Mesothelial cell of epicardium (in vitro differentiated cells): ENCODE measurements at regions not wholly inside any gene's neighbourhood (a gene's known extent, or its start where the extent isn't known, plus 50 kb on each side); places are given as distances from the start of the nearest gene placed in this dataset.

ENCODE experiments used
- DNase-seq, 2 experiments: peaks; one replicate each; pipeline ENCODE4 v3.0.0; 2021; ENCODE audit warnings: low spot score in 2 of 2; ENCODE audit not compliant: unreplicated experiment in 2 of 2
- H3K27ac Mint-ChIP-seq: 2 replicates; pipeline ENCODE4 v1.8.0; 2021; ENCODE audit warnings: mixed read lengths
- H3K27me3 Mint-ChIP-seq: 2 replicates; pipeline ENCODE4 v1.8.0; 2021; ENCODE audit warnings: low read depth, mixed read lengths
- H3K36me3 Mint-ChIP-seq: 2 replicates; pipeline ENCODE4 v1.8.0; 2021; ENCODE audit warnings: mixed read lengths
- H3K4me1 Mint-ChIP-seq: 2 replicates; pipeline ENCODE4 v1.8.0; 2021; ENCODE audit warnings: mixed read lengths
- H3K4me3 Mint-ChIP-seq: 2 replicates; pipeline ENCODE4 v1.8.0; 2021; ENCODE audit warnings: mild to moderate bottlenecking, moderate library complexity, mixed read lengths
- H3K9me3 Mint-ChIP-seq: 2 replicates; pipeline ENCODE4 v1.8.0; 2021; ENCODE audit warnings: mixed read lengths
- CTCF ChIP-seq: fragments of 200-600 bp; sonication (generic); IDR thresholded peaks from one replicate; pipeline ENCODE4 v1.5.0; 2021; ENCODE audit warnings: antibody characterized with exemption; ENCODE audit not compliant: unreplicated experiment

DNA sequence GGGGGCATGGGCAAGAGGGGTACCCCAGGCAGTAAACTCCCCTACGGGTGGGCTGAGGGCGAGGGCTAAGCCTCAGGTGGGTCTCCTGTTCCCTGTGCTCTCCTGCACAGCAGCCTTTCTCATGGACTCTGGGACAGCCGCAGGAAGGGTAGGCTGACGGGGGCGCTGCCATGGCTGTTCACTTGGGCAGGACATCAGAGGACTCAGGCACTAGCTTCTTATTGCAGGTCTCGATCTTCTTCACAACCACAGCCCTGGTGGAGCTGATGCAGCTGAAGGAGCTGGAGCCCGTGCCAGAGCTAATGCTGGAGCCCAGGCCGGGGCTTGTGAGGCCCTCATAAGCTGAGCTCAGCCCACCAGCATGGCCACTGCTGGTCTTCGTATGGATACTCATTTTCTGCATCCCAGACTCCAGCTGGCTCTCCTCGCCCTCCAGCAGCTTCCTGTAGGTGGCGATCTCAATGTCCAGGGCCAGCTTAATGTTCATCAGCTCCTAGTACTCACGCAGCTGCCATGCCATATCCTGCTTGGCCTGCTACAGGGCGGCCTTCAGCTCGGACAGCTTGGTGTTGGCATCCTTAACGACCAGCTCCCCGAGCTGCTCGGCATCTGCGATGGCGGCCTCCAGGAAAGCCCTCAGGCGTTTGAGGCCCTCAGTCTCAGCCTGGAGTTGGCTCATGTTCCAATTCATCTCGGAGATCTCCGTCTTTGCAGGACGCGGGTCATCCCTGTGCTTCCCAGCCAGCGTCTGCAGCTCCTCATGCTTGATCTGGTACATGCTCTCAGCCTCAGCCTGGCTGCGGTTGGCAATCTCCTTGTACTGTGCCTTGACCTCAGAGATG is 359.8 kb upstream of the SETBP1 start:
- DNase-seq: no peak
- H3K27me3 Mint-ChIP-seq: no peaks in the 10 kb centered on the region
- H3K9me3 Mint-ChIP-seq: peaks cover 7% of the 10 kb centered on the region
- no peak overlapping the region for H3K4me3 Mint-ChIP-seq
- H3K4me1 Mint-ChIP-seq: peaks cover 24% of the 10 kb centered on the region
- no peak for TF ChIP-seq CTCF
- no peaks in the 10 kb centered on the region for H3K36me3 Mint-ChIP-seq
- no peak overlapping the region for H3K27ac Mint-ChIP-seq

GRCh38 chr18:44321868-44322590 is 358.7 kb upstream of the SETBP1 start:
- no peak for TF ChIP-seq CTCF
- Mint-ChIP-seq H3K4me3 (no peak overlapping the region), H3K9me3 (peaks cover 7% of the 10 kb centered on the region), H3K36me3 (no peaks in the 10 kb centered on the region), H3K27ac (no peak overlapping the region), H3K4me1 (peaks cover 24% of the 10 kb centered on the region), H3K27me3 (no peaks in the 10 kb centered on the region)
- DNase-seq: no peak

DNA sequence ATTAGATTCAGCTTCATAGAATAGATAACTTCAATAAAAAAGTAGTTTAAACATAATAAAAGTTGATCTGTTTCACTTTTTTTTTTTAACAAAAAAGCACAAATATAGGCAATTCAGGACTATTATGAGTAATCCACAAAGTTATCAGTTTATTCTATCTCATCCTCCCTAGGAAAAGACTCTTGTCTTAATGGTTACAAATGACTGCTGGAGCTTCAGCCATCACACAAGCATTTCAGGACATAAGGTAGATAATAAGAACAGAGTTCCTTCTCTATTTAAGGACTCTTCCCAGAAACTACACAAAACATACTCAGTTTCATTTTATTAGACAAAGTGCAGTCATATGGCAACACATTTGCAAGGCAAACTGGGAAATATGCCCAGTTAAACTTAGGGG is 357.6 kb upstream of the SETBP1 start:
- no peak for DNase-seq
- H3K27me3 Mint-ChIP-seq: no peaks in the 10 kb centered on the region
- H3K9me3 Mint-ChIP-seq: peaks cover 7% of the 10 kb centered on the region
- H3K4me3 Mint-ChIP-seq: no peak overlapping the region
- peaks cover 24% of the 10 kb centered on the region for H3K4me1 Mint-ChIP-seq
- TF ChIP-seq CTCF: no peak
- peak overlapping the region; percentile 43 for H3K27ac Mint-ChIP-seq
- no peaks in the 10 kb centered on the region for H3K36me3 Mint-ChIP-seq

- Mint-ChIP-seq H3K9me3 (peaks cover 4% of the 10 kb centered on the region), H3K27me3 (no peaks in the 10 kb centered on the region), H3K27ac (no peak overlapping the region), H3K36me3 (no peaks in the 10 kb centered on the region), H3K4me1 (peaks cover 24% of the 10 kb centered on the region), H3K4me3 (no peak overlapping the region)
- TF ChIP-seq CTCF: no peak
- no peak for DNase-seq
These were observed 356.3 kb upstream of the SETBP1 start for GRCh38 chr18:44324361-44324760.

DNA sequence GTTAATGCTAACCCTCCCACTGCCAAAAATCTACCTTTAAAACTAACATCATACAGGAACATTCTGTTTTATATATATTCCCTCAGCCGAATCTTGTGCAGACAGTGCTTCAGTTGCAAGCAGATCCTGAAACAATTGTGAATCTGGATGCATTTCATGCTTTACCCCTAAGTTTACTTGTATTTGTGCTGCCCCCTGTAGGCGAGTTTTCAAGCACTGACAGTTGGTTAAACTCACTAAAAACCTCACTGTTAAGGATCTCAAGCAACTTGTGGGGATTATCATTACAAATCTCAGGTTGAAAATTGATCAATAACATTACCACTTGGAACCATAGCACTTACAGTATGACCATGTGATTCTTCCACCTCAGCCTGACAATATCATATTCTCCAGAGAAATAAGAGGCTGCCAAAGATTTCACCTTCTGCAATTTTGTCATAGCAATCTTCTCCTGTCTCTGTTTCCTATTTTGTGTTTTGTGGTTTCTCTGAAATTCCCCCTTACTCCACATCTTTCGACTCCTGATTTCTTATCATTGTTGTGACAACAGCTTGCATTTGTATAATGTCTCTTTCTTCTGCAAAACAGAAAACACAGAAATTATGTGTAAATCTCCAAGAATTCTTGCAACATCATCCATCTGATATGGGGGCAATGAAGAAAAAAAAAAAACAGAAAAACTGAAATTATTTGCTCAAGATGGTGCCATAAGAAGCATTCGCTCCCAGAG is 354.6 kb upstream of the SETBP1 start:
- Mint-ChIP-seq H3K36me3 (no peaks in the 10 kb centered on the region), H3K4me3 (no peak overlapping the region), H3K27me3 (no peaks in the 10 kb centered on the region), H3K27ac (no peak overlapping the region), H3K4me1 (peaks cover 24% of the 10 kb centered on the region), H3K9me3 (peaks cover 4% of the 10 kb centered on the region)
- TF ChIP-seq CTCF: peak; percentile 59
- DNase-seq: peak; percentile 29 to 56
